Thyroid gland (tissue), 4 donors: ENCODE measurements at regions not wholly inside any gene's neighbourhood (a gene's known extent, or its start where the extent isn't known, plus 50 kb on each side); places are given as distances from the start of the nearest gene placed in this dataset.

Source experiments
- DNase-seq, 2 donors: peaks; one replicate each; pipeline ENCODE4 v3.0.0-alpha.2; 2019
- H3K27ac ChIP-seq, 3 donors: fragments of 200-600 bp; sonication (generic); 1 replicate in 2 of 3; 2 replicates in 1 of 3; pipeline ENCODE4 v1.5.1; 2016 to 2019; ENCODE audit warnings: mild to moderate bottlenecking in 1 of 3, moderate library complexity in 1 of 3
- H3K27me3 ChIP-seq: fragments of 200-600 bp; sonication (generic); one replicate; pipeline ENCODE4 v1.5.1; 2019
- H3K36me3 ChIP-seq, 2 donors: fragments of 200-600 bp; sonication (generic); one replicate each; pipeline ENCODE4 v1.5.1; 2016 to 2019
- H3K4me1 ChIP-seq, 2 donors: fragments of 200-600 bp; sonication (generic); one replicate each; pipeline ENCODE4 v1.5.1; 2017 to 2019
- H3K4me3 ChIP-seq, 3 donors: fragments of 200-600 bp; sonication (generic); replicated peaks in 1 of 3; 1 replicate in 2 of 3; 2 replicates in 1 of 3; pipeline ENCODE4 v1.5.1; 2016; ENCODE audit warnings: mild to moderate bottlenecking in 1 of 3
- H3K9me3 ChIP-seq: fragments of 200-600 bp; sonication (generic); one replicate; pipeline ENCODE4 v1.5.1; 2017
- POLR2A ChIP-seq, 2 donors: fragments of 450-650 bp; IDR thresholded peaks; one replicate each; pipeline ENCODE4 v1.6.1; 2017; ENCODE audit warnings: antibody characterized with exemption in 2 of 2, mild to moderate bottlenecking in 2 of 2, moderate library complexity in 1 of 2
- WGBS, 2 donors: methylation state at CpG; one replicate each; pipeline ENCODE4 v1.1.5; 2017; 5-methylcytosine and 5-hydroxymethylcytosine counted together
- intact Hi-C: fragments of 100-400 bp; cut with DNase I; formaldehyde crosslinking; loops from one replicate; pipeline ENCODE4 v1.15.1; 2023
- TF ChIP-seq, protein P1 (sequence below), 6 experiments: fragments of 200-600 bp in 3 of 6; fragments of 450-650 bp in 3 of 6; sonication (generic) in 3 of 6; IDR thresholded peaks; one replicate each; pipeline ENCODE4 v1.5.1; 2016 to 2019; ENCODE audit warnings: antibody characterized with exemption in 6 of 6, mild to moderate bottlenecking in 2 of 6, inconsistent platforms in 1 of 6, moderate library complexity in 1 of 6

DNA sequence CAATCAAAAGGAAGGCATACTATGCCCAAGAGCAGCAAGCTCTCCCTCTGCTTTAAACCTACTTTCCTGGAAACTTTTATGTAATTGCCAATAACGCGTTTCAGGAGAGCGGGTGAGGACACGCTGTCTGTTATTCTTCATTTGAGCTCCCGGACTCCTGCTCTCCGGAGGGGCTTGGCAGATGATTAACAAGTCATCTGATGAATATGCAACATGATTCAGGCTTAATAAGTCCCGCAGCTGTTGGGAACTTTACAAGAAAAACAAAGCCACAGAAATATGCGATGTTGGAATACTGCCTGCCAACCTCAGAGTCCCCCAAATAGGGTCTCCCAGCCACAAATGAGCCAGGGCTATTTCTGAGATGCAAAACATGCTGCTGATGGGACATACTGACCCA is 348.0 kb downstream of the GPAM start:
- Histone ChIP-seq H3K36me3 (no peaks in the 10 kb centered on the region), H3K9me3 (no peaks in the 10 kb centered on the region), H3K27ac (no peak overlapping the region), H3K4me3 (no peak overlapping the region), H3K4me1 (no peaks in the 10 kb centered on the region), H3K27me3 (no peaks in the 10 kb centered on the region)
- 26 to 28% methylated on average over 8 of the region's 8 CpGs for WGBS, 2 donors
- DNase-seq: no peak
- intact Hi-C loops: no loop called here
- no peak for TF ChIP-seq POLR2A (IDR thresholded peaks at IDR 0.05)
- TF ChIP-seq, protein P1, sequence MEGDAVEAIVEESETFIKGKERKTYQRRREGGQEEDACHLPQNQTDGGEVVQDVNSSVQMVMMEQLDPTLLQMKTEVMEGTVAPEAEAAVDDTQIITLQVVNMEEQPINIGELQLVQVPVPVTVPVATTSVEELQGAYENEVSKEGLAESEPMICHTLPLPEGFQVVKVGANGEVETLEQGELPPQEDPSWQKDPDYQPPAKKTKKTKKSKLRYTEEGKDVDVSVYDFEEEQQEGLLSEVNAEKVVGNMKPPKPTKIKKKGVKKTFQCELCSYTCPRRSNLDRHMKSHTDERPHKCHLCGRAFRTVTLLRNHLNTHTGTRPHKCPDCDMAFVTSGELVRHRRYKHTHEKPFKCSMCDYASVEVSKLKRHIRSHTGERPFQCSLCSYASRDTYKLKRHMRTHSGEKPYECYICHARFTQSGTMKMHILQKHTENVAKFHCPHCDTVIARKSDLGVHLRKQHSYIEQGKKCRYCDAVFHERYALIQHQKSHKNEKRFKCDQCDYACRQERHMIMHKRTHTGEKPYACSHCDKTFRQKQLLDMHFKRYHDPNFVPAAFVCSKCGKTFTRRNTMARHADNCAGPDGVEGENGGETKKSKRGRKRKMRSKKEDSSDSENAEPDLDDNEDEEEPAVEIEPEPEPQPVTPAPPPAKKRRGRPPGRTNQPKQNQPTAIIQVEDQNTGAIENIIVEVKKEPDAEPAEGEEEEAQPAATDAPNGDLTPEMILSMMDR (IDR thresholded peaks at IDR 0.05): no peak

DNA sequence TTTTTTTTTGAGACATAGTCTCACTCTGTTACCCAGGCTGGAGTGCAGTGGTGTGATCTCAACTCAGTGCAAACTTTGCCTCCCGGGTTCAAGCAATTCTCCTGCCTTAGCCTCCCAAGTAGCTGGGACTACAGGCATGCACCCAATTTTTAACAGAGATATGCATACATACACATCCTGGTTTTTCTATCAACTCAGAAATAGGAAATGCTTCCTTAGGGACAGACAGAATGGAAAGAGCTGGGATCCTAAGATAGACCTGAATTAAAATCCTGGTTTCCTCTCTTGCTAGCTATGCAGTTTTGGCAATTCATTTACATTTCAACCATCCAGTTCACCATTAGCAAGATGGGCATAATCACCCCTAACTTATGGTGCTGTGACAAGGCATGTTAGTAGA is 347.5 kb downstream of the GPAM start:
- no peaks in the 10 kb centered on the region for H3K27me3 ChIP-seq
- DNase-seq: no peak
- no peaks in the 10 kb centered on the region for H3K9me3 ChIP-seq
- intact Hi-C loops: no loop called here
- H3K36me3 ChIP-seq: no peaks in the 10 kb centered on the region
- no peak overlapping the region for H3K27ac ChIP-seq
- 56 to 65% methylated on average over 1 of the region's 1 CpG for WGBS, 2 donors
- no peak overlapping the region for H3K4me3 ChIP-seq
- no peak for TF ChIP-seq POLR2A (IDR thresholded peaks at IDR 0.05)
- TF ChIP-seq, protein P1 (IDR thresholded peaks at IDR 0.05): no peak
- H3K4me1 ChIP-seq: no peaks in the 10 kb centered on the region

DNA sequence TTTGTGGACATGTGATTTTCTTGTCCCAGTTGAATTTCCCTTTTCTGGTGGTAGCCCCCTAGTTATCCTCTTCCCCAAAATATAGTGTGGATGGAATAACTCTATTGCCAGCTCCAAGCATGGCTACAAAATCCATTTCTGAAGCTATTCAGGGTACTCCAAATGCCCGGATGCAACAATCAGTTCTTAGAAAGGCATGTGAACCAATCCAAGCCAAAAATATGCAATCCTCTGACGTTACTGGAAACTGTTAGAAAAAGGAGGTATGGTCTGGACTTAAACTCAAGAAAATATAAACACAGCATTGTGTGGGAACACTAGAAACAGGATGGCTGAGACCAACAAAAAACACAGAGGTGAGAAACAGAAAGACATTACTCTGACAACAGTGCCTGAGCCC is 347.0 kb downstream of the GPAM start:
- H3K36me3 ChIP-seq: no peaks in the 10 kb centered on the region
- no peak for TF ChIP-seq POLR2A (IDR thresholded peaks at IDR 0.05)
- TF ChIP-seq, protein P1 (IDR thresholded peaks at IDR 0.05): no peak
- no peak for DNase-seq
- intact Hi-C loops: no loop called here
- 61 to 62% methylated on average over 2 of the region's 2 CpGs for WGBS, 2 donors
- no peaks in the 10 kb centered on the region for H3K9me3 ChIP-seq
- H3K27me3 ChIP-seq: no peaks in the 10 kb centered on the region
- H3K27ac ChIP-seq: no peak overlapping the region
- H3K4me1 ChIP-seq: no peaks in the 10 kb centered on the region
- no peak overlapping the region for H3K4me3 ChIP-seq

DNA sequence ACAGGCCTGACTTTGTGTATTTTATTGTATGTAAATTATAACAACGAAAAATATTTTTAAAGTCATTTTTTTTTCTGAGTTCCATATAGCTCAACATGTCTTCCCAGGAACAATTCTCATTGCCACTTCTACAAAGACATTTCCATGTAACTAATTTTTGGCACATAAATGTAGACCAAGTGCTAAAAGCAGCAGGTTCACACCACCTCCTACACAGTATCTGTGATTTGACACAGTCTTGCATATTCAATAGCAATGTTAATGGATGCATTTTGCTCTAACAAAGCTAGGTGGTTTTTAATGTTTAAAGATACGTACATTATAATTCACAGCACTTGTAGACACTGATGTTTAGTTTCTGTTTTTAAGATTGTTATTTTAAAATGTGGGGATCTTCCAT is 346.5 kb downstream of the GPAM start:
- Histone ChIP-seq H3K4me3 (no peak overlapping the region), H3K27me3 (no peaks in the 10 kb centered on the region), H3K9me3 (no peaks in the 10 kb centered on the region), H3K4me1 (no peaks in the 10 kb centered on the region), H3K27ac (no peak overlapping the region), H3K36me3 (no peaks in the 10 kb centered on the region)
- no peak for DNase-seq
- WGBS, 2 donors: 76 to 83% methylated on average over 2 of the region's 2 CpGs
- TF ChIP-seq POLR2A (IDR thresholded peaks at IDR 0.05): no peak
- TF ChIP-seq, protein P1 (IDR thresholded peaks at IDR 0.05): no peak
- intact Hi-C loops: no loop called here

DNA sequence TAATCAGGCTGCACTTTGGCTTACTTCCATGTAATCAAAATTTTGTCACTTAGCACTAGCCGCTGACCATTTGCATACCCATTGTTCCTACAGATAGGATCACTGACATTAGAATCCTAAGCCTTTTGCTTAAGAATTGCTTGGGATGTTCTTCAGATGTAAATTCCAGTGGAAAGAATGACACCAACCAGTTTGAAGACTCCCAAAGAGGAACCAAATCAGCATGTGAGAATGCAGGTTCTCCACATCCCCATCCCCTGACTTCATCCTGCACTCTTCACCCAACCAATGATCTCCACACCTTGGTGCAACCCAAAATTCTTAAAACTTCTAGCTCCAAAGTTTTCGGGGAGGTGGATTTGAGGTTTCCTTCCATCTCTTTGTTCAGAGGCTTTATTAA is 345.6 kb downstream of the GPAM start:
- H3K4me1 ChIP-seq: no peaks in the 10 kb centered on the region
- DNase-seq: no peak
- H3K9me3 ChIP-seq: no peaks in the 10 kb centered on the region
- H3K27me3 ChIP-seq: no peaks in the 10 kb centered on the region
- TF ChIP-seq, protein P1 (IDR thresholded peaks at IDR 0.05): no peak
- TF ChIP-seq POLR2A (IDR thresholded peaks at IDR 0.05): no peak
- intact Hi-C loops: no loop called here
- 67 to 74% methylated on average over 2 of the region's 2 CpGs for WGBS, 2 donors
- no peak overlapping the region for H3K4me3 ChIP-seq
- H3K36me3 ChIP-seq: no peaks in the 10 kb centered on the region
- no peak overlapping the region for H3K27ac ChIP-seq
